ENCODE measurements at regions not wholly inside any gene's neighbourhood (a gene's known extent, or its start where the extent isn't known, plus 50 kb on each side); places are given as distances from the start of the nearest gene placed in this dataset.

GRCh38 chr3:178455946-178456345, 80.3 kb upstream of the KCNMB2 start:
- DNase-seq: no peak

- no peak for DNase-seq
Measured at GRCh38 chr3:178456621-178457285, 79.5 kb upstream of the KCNMB2 start.

GRCh38 chr3:178457511-178457910, 78.7 kb upstream of the KCNMB2 start:
- DNase-seq: no peak

GRCh38 chr3:178458313-178459037, 77.8 kb upstream of the KCNMB2 start:
- DNase-seq: no peak

- DNase-seq: no peak
Measured at GRCh38 chr3:178459038-178459410, 77.2 kb upstream of the KCNMB2 start.

- no peak for DNase-seq
Measured at GRCh38 chr3:178465260-178466180, 70.7 kb upstream of the KCNMB2 start.

- no peak for DNase-seq
Measured at GRCh38 chr3:178472941-178473340, 63.3 kb upstream of the KCNMB2 start.

- no peak for DNase-seq
Measured at GRCh38 chr3:178474526-178474925, 61.7 kb upstream of the KCNMB2 start.

- DNase-seq: no peak
Measured at GRCh38 chr3:178475062-178475461, 61.2 kb upstream of the KCNMB2 start.

- no peak for DNase-seq
Measured at GRCh38 chr3:178476886-178477285, 59.4 kb upstream of the KCNMB2 start.

GRCh38 chr3:178479446-178479845, 56.8 kb upstream of the KCNMB2 start:
- DNase-seq: no peak

GRCh38 chr3:178479860-178480259, 56.4 kb upstream of the KCNMB2 start:
- DNase-seq: peak; percentile 15

- DNase-seq: no peak
Measured at GRCh38 chr3:178480274-178480673, 56.0 kb upstream of the KCNMB2 start.

GRCh38 chr3:178480795-178481194, 55.4 kb upstream of the KCNMB2 start:
- DNase-seq: no peak

- no peak for DNase-seq
Measured at GRCh38 chr3:178482981-178483380, 53.3 kb upstream of the KCNMB2 start.

- no peak for DNase-seq
Measured at GRCh38 chr3:178483704-178484103, 52.5 kb upstream of the KCNMB2 start.

GRCh38 chr3:178485756-178486155, 50.5 kb upstream of the KCNMB2 start:
- DNase-seq: no peak

All from NCI-H1092 (cell line).